GM21619 (cell line): ENCODE measurements at regions not wholly inside any gene's neighbourhood (a gene's known extent, or its start where the extent isn't known, plus 50 kb on each side); places are given as distances from the start of the nearest gene placed in this dataset.
"Not testable (repeated sequence)": the region's sequence is repeated elsewhere in the genome, so short reads cannot be mapped to it uniquely, and the experiment has no call there.

Experiments
- ATAC-seq: cut with Tn5 transposase; IDR thresholded peaks from one replicate; pipeline ENCODE4 v1.9.1; 2021; ENCODE audit not compliant: unreplicated experiment

DNA sequence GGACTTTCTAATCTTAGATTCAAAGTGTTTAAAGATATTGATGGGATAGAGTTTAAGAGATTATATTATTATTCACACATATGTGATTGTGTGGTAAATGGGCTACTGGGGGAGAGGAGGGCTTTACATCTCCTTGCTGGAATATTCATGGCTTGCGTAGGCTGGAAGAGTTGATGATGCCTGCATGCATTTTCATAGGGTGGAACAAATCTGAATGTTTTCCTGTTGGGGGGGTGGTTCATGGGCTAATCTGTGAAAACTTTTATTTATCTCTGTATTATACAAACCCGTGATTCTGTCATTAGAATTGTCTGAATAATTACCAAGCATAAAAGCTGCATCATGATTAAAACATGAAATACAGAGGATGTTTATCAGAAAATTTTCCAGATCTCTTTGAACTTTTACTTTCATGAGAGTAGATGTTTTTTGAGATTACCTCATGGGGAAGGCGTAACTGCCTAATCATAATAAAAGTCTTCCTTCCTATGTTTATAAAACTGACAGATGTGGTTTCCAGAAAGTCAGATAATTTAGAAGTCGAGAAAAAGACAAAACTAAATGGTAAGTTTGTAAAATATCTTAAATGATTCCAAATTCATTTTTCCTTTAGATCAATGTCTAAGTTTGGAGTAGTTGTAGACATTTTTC is 1185.4 kb upstream of the SEMA6A start:
- no peak for ATAC-seq

- no peak for ATAC-seq
Measured at GRCh38 chr5:117752403-117752802, 1177.8 kb upstream of the SEMA6A start.

DNA sequence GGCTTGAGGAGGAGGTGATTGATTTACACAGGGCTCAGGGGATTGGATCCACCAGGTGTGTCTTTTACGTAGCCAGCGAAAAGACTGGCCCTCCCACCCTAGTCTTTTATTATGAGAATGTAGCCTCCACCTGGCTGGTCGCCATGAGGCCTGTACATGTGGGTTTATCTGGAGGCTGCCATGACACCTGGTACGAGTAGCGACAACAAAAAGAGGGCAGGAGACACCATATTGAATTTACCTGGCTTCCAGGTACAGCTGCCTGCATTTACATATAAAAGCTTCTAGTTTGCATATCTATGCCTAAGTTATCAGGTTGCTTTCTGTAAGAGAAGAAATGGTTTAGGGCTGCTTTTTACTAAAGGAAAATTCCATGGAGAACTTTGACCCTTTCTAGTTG is 1173.7 kb upstream of the SEMA6A start:
- no peak for ATAC-seq

DNA sequence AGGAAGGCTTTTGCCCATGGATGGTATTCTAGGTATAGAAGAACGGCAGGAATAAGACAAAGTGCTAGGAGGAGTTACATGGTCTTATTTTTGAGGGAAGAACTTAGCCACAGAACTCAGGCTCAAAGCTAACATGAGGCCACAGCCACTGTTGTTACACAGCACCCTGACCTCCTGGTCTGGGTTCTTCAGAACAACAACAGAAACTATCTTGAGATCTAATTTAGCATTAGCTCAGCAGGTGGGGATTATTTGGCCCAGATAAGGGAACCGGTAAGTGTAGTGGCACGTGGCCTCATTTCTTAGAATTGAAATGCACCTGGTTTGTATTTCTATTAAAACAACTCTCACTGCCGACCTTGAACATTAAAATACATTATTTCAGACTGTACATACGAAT is 1168.7 kb upstream of the SEMA6A start:
- no peak for ATAC-seq

DNA sequence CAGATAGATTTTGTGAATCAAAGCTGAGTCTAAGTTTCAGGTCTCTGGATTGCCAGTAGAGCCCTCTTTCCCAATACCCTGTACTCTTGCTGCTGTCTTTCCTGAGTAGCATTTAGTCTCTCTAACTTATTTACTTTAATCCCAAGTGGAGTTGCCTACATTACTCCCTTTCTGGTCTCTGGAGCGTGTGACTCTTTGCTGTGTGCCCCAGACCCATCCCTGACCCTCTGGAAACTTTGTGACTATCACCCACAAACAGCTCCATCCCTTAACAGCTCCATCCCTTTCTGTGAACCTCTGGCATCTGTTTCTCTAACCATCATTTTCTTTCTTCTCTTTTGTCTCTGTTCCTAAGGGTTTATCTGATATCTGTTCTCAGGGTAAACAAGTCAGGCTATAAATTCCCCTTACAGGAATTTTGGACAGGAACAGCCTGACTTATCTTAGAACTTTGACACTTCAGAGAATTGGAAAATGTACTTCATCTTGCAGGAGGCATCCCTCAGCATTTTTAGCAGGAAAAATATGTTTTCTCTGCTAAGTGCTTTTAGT is 1167.1 kb upstream of the SEMA6A start:
- ATAC-seq, result no peak

GRCh38 chr5:117740268-117740667 is 1165.6 kb upstream of the SEMA6A start:
- ATAC-seq, result no peak

DNA sequence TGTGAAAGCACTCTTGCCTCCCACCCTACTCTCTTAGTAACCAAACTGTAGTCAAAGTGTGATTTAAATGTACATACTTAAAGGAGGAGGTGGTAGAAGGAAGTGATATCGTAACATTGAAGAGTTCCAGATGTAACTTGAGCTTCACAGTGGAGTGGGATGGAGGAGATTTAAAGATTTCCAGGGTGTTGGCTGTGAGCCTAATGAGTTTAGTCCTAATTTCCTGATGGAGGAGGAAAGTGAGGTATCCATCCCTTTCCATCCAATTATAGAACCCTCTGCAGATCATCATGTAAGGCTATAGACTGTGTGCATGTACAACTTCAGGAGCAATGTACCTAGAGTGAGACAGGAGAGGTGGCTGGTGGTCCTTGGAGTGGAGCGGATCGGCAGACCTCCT is 1163.9 kb upstream of the SEMA6A start:
- no peak for ATAC-seq

- no peak for ATAC-seq
Measured at GRCh38 chr5:117736698-117737097, 1162.1 kb upstream of the SEMA6A start.

DNA sequence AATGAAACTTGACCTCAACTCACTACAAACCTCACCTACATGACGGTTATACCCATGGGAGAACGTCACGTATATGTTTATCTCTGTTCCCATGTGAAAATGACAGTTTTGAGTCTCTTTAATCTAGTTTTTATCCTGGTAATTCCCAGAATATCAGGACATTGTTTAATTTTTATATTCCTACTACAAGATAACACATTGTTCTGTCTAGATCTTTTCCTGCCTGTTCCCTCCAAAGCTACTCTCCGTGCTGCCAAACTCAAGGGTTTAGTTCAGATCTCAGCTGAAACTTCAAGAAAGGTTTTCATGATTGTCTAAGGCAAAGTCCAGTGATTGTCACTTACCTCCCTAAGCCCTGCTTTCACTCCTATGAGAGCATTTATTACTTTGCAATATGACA is 1159.4 kb upstream of the SEMA6A start:
- ATAC-seq, result no peak

DNA sequence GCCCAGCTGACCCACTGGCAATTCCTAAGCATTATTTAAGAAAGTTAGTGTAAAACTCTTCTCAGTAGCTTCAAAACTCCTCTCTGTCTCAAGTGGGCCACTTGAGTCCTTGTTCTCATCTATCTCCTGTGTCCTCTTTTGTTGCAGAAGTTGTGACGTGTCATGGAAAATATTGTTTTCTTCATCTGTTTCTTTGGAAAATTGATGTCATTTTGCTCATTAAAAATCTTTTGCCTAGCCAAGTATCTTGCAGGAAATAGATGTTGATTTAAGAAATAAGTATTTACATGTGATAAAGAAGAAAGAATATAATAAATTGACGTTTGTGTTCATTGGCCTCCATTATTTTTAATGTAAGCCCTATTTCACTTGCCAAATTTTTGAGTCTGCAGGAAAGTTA is 1158.4 kb upstream of the SEMA6A start:
- ATAC-seq, result no peak

DNA sequence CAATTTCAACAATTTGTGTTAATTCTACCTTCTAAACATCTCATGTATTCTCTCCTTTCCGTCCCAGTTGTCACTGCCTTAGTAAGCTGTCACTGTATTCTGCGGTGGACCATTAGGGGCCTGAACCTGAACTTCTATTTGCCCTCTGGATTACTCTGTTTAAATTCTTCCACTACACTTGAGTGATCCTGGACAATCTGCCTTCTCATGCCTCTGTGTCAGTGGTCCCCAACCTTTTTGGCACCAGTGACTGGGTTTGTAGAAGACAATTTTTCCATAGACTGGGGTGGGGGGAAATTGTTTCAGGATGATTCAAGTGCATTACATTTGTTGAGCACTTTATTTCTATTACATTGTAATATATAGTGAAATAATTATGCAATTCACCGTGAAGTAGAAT is 1157.6 kb upstream of the SEMA6A start:
- no peak for ATAC-seq

- ATAC-seq, result no peak
Measured at GRCh38 chr5:117731446-117731845, 1156.8 kb upstream of the SEMA6A start.

DNA sequence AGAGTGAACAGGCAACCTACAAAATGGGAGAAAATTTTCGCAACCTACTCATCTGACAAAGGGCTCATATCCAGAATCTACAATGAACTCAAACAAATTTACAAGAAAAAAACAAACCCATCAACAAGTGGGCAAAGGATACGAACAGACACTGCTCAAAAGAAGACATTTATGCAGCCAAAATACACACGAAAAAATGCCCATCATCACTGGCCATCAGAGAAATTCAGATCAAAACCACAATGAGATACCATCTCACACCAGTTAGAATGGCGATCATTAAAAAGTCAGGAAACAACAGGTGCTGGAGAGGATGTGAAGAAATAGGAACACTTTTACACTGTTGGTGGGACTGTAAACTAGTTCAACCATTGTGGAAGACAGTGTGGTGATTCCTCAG is 1146.2 kb upstream of the SEMA6A start:
- not testable (repeated sequence) for ATAC-seq

DNA sequence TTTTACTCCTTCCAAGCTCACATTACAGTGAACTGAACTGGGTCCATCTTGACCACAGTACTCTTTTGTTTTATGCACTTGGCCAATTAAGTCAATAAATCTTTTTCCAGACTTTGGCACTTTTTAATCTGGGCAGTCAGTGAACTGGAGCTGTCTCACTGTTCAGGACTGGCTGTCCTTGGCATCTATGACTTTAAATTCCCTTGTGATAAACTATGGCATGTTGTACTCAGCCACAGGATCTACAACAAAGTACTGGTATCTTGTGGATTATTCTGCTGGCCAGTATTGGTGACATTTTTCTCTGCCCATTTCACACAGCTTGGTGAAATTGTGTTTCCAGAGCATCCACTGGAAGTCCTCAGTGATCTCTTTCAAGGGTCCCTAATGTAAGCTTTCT is 1144.8 kb upstream of the SEMA6A start:
- no peak for ATAC-seq

DNA sequence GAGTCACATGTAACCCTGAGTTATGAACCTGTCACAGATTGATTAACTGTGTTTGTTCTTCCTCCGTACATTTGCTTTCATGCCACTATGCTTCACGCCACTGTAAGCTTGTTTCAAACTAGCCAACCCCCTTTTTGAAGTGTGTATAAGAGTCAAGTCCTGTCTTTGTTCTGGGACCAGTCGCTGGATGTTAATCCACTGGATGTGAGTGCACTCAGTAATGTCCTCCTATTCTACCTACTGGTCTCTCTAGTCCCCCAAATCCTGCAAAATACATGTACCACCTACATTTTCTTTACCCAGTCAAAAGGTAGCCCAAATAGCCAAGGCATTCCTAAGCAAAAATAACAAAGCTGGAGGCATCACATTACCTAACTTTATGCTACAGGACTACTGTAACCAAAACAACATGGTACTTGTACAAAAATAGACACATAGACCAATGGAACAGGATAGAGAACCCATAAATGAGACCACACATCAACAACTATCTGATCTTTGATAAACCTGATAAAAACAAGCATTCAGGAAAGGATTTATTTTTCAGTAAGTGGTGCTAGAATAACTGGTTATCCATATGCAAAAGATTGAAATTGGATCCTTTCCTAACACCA is 1139.1 kb upstream of the SEMA6A start:
- ATAC-seq, result no peak

GRCh38 chr5:117701062-117701461 is 1126.4 kb upstream of the SEMA6A start:
- no peak for ATAC-seq

- no peak for ATAC-seq
Measured at GRCh38 chr5:117692606-117693005, 1118.0 kb upstream of the SEMA6A start.

DNA sequence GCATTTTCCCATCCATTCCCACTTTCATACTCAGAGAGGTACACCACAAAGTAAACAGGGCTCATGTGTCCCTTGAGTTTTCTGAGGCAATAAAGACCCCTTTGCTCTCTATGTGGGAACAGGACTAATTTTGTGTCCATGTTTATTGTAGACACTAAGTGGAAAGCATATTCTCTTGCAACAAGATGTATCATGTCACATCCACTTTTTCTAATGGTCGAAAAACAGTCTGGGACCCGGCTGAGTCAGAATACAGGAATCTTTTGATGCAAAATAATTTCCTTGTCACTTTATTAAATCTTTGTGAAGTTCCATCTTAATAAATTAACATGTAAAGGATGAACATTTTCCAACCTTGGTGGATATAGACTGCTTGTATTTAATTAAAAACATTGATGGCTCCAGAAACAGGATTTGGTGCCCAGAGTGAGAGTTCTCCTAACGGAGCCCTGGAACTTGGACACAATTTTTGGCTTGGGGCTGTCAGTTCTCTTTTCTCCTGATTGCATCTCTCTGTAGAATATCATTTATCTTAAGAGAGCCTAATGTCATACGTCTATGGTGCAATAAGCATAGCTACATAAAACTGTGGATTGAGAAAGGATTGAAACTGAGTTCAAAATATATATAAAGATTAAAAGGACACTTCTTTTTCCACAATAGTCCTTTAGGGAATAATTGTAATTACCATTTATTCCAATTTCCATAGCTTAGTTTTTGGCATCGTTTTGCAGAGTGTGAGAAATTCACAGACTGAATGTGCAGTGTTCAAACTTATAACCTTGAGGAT is 1116.7 kb upstream of the SEMA6A start:
- no peak for ATAC-seq

DNA sequence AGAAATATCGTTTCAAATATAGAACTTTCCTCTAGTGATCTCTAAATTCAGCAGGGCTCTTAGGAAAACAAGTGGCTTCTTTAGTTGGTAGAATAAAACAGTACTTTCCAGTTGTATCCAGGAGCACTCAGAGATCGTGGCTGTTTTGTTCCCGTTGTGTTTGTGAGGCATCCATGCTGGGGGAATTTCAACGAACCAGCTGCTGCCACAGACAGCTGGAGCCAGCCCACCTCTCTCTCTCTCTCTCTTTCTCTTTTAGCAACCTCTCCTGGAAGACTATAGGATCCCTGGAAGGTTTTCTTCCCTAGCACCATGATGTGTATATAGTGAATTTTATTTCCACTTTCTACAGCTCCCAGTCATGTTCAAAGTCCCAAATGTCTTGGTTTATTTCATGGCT is 1116.0 kb upstream of the SEMA6A start:
- ATAC-seq, result no peak

DNA sequence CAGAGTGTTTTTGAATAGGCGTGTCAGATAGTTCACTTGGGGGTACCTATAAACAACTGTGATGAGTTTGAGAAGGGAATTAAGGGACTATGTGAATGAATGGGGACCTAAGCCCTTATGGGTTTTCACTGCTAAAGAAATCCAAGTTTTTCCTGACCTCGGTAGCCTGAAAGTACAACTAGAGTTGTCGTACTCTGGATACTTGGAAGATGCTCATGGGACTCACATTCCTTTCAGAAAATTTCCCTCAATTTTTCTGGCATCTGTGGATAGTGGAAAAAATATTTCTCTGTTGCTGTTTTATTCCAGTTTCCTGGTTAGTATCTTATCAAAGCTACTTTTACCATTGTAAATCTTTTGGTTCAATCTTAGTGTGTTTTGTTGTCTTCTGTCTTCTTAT is 1112.3 kb upstream of the SEMA6A start:
- no peak for ATAC-seq

- no peak for ATAC-seq
Measured at GRCh38 chr5:117682416-117682815, 1107.8 kb upstream of the SEMA6A start.
